Mucosa of rectum (tissue), 2 donors: ENCODE measurements at regions not wholly inside any gene's neighbourhood (a gene's known extent, or its start where the extent isn't known, plus 50 kb on each side); places are given as distances from the start of the nearest gene placed in this dataset.
"Not testable (repeated sequence)": the region's sequence is repeated elsewhere in the genome, so short reads cannot be mapped to it uniquely, and the experiment has no call there.

ENCODE experiments used
- H3K27ac ChIP-seq, 2 donors: one replicate each; pipeline ENCODE4 v1.7.0; 2013; ENCODE audit warnings: inconsistent platforms in 2 of 2, low read depth in 2 of 2, low read length in 2 of 2
- H3K27me3 ChIP-seq, 2 donors: one replicate each; pipeline ENCODE4 v1.7.0; 2013; ENCODE audit warnings: low read length in 2 of 2; ENCODE audit not compliant: control insufficient read depth in 2 of 2, insufficient read depth in 2 of 2
- H3K36me3 ChIP-seq, 2 donors: one replicate each; pipeline ENCODE4 v1.7.0; 2013; ENCODE audit warnings: low read length in 2 of 2; ENCODE audit not compliant: control insufficient read depth in 2 of 2, insufficient read depth in 2 of 2
- H3K4me1 ChIP-seq, 2 donors: one replicate each; pipeline ENCODE4 v1.7.0; 2013; ENCODE audit warnings: low read length in 2 of 2, mild to moderate bottlenecking in 1 of 2; ENCODE audit not compliant: control insufficient read depth in 2 of 2, insufficient read depth in 2 of 2
- H3K4me3 ChIP-seq, 2 donors: one replicate each; pipeline ENCODE4 v1.7.0; 2013; ENCODE audit warnings: low read length in 2 of 2
- H3K9ac ChIP-seq, 2 donors: one replicate each; pipeline ENCODE4 v1.7.0; 2013; ENCODE audit warnings: low read length in 2 of 2, low read depth in 1 of 2, mild to moderate bottlenecking in 1 of 2
- H3K9me3 ChIP-seq, 2 donors: one replicate each; pipeline ENCODE4 v1.7.0; 2013; ENCODE audit warnings: low read length in 2 of 2; ENCODE audit not compliant: control insufficient read depth in 2 of 2
- donor health status: healthy.
- donor health status: Normal muscosa, but diverticular disease.

GRCh38 chr4:4045823-4046222, 180.9 kb downstream of the OTOP1 start:
- not testable (repeated sequence) for H3K4me3 ChIP-seq, H3K4me1 ChIP-seq, H3K9me3 ChIP-seq, H3K27ac ChIP-seq, H3K36me3 ChIP-seq, H3K27me3 ChIP-seq, H3K9ac ChIP-seq

GRCh38 chr4:4046686-4047085, 180.0 kb downstream of the OTOP1 start:
- not testable (repeated sequence) for H3K27me3 ChIP-seq, H3K4me1 ChIP-seq, H3K4me3 ChIP-seq, H3K27ac ChIP-seq, H3K9ac ChIP-seq, H3K9me3 ChIP-seq, H3K36me3 ChIP-seq

GRCh38 chr4:4047202-4047601, 179.5 kb downstream of the OTOP1 start:
- not testable (repeated sequence) for H3K4me1 ChIP-seq, H3K36me3 ChIP-seq, H3K9me3 ChIP-seq, H3K4me3 ChIP-seq, H3K9ac ChIP-seq, H3K27ac ChIP-seq, H3K27me3 ChIP-seq

- H3K9me3 ChIP-seq, H3K36me3 ChIP-seq: not testable (repeated sequence)
These were observed 178.5 kb downstream of the OTOP1 start for GRCh38 chr4:4048227-4048626.

GRCh38 chr4:4050781-4051180, 175.9 kb downstream of the OTOP1 start:
- not testable (repeated sequence) for H3K27me3 ChIP-seq, H3K9me3 ChIP-seq, H3K9ac ChIP-seq, H3K27ac ChIP-seq, H3K36me3 ChIP-seq, H3K4me1 ChIP-seq, H3K4me3 ChIP-seq

More at GRCh38 chr4:4048227-4048626, 178.5 kb downstream of the OTOP1 start:
- not testable (repeated sequence) for H3K4me1 ChIP-seq, H3K9ac ChIP-seq, H3K27ac ChIP-seq, H3K27me3 ChIP-seq, H3K4me3 ChIP-seq

GRCh38 chr4:4052933-4053332, 173.8 kb downstream of the OTOP1 start:
- not testable (repeated sequence) for H3K4me1 ChIP-seq, H3K4me3 ChIP-seq, H3K27me3 ChIP-seq, H3K36me3 ChIP-seq, H3K9me3 ChIP-seq, H3K9ac ChIP-seq, H3K27ac ChIP-seq

GRCh38 chr4:4057226-4057625, 169.5 kb downstream of the OTOP1 start:
- not testable (repeated sequence) for H3K36me3 ChIP-seq, H3K4me3 ChIP-seq, H3K4me1 ChIP-seq, H3K9me3 ChIP-seq, H3K9ac ChIP-seq, H3K27ac ChIP-seq, H3K27me3 ChIP-seq

- H3K9me3 ChIP-seq, H3K27me3 ChIP-seq, H3K9ac ChIP-seq, H3K4me1 ChIP-seq, H3K36me3 ChIP-seq, H3K27ac ChIP-seq, H3K4me3 ChIP-seq: not testable (repeated sequence)
These were observed 142.6 kb downstream of the OTOP1 start for GRCh38 chr4:4084171-4084570.

- H3K9ac ChIP-seq, H3K36me3 ChIP-seq, H3K4me1 ChIP-seq, H3K27ac ChIP-seq, H3K27me3 ChIP-seq, H3K9me3 ChIP-seq, H3K4me3 ChIP-seq: not testable (repeated sequence)
These were observed 136.9 kb downstream of the OTOP1 start for GRCh38 chr4:4089716-4090419.

- H3K27me3 ChIP-seq, H3K27ac ChIP-seq, H3K4me3 ChIP-seq, H3K9me3 ChIP-seq, H3K9ac ChIP-seq, H3K36me3 ChIP-seq, H3K4me1 ChIP-seq: not testable (repeated sequence)
These were observed 136.0 kb downstream of the OTOP1 start for GRCh38 chr4:4090720-4091119.

GRCh38 chr4:4092159-4092558, 134.6 kb downstream of the OTOP1 start:
- not testable (repeated sequence) for H3K4me3 ChIP-seq, H3K4me1 ChIP-seq, H3K36me3 ChIP-seq, H3K27ac ChIP-seq, H3K9ac ChIP-seq, H3K27me3 ChIP-seq, H3K9me3 ChIP-seq
